OCI-LY1 (cell line): ENCODE measurements at regions not wholly inside any gene's neighbourhood (a gene's known extent, or its start where the extent isn't known, plus 50 kb on each side); places are given as distances from the start of the nearest gene placed in this dataset.

ENCODE experiments used
- CTCF ChIP-seq: fragments of 200-600 bp; sonication (generic), shearing (Covaris generic); IDR thresholded peaks from 2 replicates; pipeline ENCODE4 v1.5.1; 2017; ENCODE audit warnings: mild to moderate bottlenecking, antibody characterized with exemption, low read length, moderate library complexity, mixed read lengths
- EZH2 ChIP-seq: fragments of 200-600 bp; sonication (generic), shearing (Covaris generic); IDR thresholded peaks from 2 replicates; pipeline ENCODE4 v1.8.0; 2017; ENCODE audit warnings: borderline replicate concordance, mixed run types, mild to moderate bottlenecking, antibody characterized with exemption, low read length, moderate library complexity, mixed read lengths

DNA sequence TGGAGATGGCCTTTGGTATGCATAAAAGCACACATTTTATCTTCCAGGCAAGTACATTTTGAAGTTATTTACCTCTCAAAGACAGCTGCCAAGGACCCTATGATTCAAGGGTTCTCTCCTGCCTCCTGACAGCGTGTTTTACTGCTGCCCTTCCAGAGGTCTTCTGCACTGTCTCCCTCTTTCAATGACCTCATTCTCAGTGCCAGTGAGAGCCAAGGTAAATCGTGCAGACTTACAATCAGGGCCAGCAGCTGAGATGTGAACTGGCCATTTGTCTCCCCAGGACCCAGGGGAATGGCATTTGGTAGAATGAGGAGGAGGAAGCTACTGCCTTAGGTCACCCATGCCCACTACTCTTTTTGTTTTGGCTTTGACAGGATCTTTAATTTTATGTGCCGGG, 84.2 kb upstream of the FGGY start:
- no peak for TF ChIP-seq EZH2
- no peak for TF ChIP-seq CTCF
